GM21381 (cell line): ENCODE measurements at regions not wholly inside any gene's neighbourhood (a gene's known extent, or its start where the extent isn't known, plus 50 kb on each side); places are given as distances from the start of the nearest gene placed in this dataset.

Experiments
- ATAC-seq: cut with Tn5 transposase; IDR thresholded peaks from one replicate; pipeline ENCODE4 v1.9.1; 2021; ENCODE audit warnings: mild to moderate bottlenecking, moderate library complexity; ENCODE audit not compliant: unreplicated experiment

DNA sequence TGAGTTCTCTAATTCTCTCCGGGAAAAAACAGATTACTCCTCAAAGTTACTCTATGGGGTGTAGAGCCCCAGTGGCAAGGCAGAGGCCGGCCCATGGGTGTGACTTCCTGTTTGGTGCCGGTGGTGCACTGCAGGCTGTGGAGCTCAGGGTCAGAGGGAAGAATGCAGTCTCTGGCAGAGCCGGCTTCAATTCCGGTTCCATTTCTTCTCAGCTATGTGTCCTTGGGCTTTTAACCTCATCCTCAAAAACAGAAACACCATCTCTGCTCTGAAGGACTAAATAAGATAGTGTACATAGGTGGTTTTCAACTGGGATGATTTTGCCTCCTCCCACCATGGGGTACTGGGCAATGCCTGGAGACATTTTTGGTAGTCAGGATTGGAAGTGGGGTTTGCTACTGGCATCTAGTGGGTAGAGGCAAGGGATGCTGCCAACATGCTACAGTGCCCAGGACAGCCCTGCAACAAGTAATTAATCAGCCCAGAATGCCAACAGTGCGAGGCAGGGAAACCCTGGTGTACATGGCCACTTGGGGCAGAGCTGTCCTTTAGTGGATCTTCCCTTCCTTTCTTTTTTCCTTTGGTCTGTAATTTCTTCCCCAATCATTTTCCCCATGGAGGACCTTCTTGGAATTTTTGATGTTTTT, 81.2 kb downstream of the INSIG2 start:
- ATAC-seq = peak; percentile 72

DNA sequence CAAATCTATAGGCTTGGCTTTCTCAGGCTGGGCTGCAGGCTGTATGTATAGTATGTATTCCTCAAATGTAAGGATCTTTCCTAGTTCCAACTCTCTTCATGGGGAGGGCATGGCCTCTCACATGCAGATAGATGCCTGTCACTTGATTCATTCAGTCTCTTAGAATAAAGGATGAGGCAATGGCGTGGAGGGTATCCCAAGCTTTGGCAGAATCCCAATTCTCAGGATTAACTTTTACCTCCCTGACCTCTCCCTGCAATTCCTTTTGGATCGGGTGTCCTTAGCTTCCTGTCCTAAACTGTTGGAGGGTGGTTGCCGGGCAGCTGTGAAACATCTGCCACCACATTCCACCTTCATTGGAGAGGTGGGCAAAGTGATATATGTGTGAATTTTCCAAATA, 80.3 kb downstream of the INSIG2 start:
- no peak for ATAC-seq

DNA sequence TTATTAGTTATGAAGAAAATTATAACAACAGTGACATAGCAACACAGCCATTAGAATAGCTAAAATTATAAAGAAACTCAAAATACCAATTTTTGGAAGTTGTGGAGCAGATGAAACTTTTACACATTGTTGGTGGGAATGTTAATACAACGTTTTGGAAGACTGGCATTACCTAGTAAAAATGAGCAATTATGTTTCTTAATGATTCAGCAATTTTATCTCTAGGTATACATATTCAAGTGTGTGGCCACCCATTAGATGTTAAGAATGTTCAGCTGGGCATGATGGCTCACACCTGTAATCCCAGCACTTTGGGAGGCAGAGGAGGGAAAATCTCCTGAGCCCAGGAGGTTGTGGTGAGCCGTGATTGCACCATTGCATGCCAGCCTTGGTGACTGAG, 78.8 kb downstream of the INSIG2 start:
- ATAC-seq = no peak

DNA sequence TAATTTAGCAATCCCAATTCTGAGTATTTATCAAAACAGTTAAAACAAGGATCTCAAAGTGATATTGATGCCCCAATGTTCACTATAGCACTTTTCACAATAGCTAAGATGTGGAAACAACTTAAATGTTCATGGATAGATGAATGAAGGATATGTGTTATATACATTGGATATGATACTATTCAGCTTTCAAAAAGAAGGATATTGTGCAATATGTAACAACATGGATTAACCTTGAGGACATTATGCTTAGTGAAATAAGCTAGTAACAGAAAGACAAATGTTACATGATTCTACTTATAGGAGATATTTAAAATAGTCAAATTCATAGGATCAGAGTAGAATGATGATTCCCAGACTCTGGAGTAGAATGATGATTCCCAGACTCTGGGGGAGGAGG, 78.0 kb downstream of the INSIG2 start:
- no peak for ATAC-seq

DNA sequence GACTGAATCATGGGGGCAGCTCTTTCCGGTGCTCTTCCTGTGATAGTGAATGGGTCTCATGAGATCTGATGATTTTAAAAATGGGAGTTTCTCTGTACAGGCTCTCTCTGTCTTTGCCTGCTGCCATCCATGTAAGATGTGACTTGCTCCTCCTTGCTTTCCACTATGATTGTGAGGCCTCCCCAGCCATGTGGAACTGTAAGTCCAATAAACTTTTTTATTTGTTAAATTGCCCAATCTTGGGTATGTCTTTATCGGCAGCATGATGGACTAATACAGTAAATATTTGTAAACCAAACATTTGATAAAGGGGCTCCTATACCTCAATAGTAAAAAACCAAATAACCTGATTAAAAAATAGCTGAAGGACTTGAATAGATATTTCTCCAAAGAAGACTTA, 77.3 kb downstream of the INSIG2 start:
- no peak for ATAC-seq
